GM03348 (cell line): ENCODE measurements at regions not wholly inside any gene's neighbourhood (a gene's known extent, or its start where the extent isn't known, plus 50 kb on each side); places are given as distances from the start of the nearest gene placed in this dataset.

ENCODE experiments used
- DNase-seq: peaks from one replicate; pipeline ENCODE4 v3.0.0; 2012; ENCODE audit warnings: low spot score

GRCh38 chr3:102151935-102152334, 282.9 kb upstream of the ZPLD1 start:
- no peak for DNase-seq

- peak; percentile 46 for DNase-seq
Observed at GRCh38 chr3:102156426-102156825, 278.4 kb upstream of the ZPLD1 start.

- DNase-seq: no peak
Observed at GRCh38 chr3:102158080-102158740, 276.6 kb upstream of the ZPLD1 start.

GRCh38 chr3:102159810-102160451, 274.9 kb upstream of the ZPLD1 start:
- DNase-seq: no peak

- no peak for DNase-seq
Observed at GRCh38 chr3:102161384-102162006, 273.3 kb upstream of the ZPLD1 start.

- no peak for DNase-seq
Observed at GRCh38 chr3:102162251-102162650, 272.6 kb upstream of the ZPLD1 start.

- DNase-seq: peak; percentile 28
Observed at GRCh38 chr3:102163039-102163817, 271.6 kb upstream of the ZPLD1 start.

- no peak for DNase-seq
Observed at GRCh38 chr3:102163818-102164154, 271.0 kb upstream of the ZPLD1 start.

GRCh38 chr3:102165367-102165766, 269.4 kb upstream of the ZPLD1 start:
- peak; percentile 45 for DNase-seq

- no peak for DNase-seq
Observed at GRCh38 chr3:102169915-102170479, 264.8 kb upstream of the ZPLD1 start.

- no peak for DNase-seq
Observed at GRCh38 chr3:102170545-102170944, 264.3 kb upstream of the ZPLD1 start.

- no peak for DNase-seq
Observed at GRCh38 chr3:102174312-102174712, 260.5 kb upstream of the ZPLD1 start.

- DNase-seq: no peak
Observed at GRCh38 chr3:102174832-102175374, 259.9 kb upstream of the ZPLD1 start.

GRCh38 chr3:102176333-102177050, 258.3 kb upstream of the ZPLD1 start:
- no peak for DNase-seq

GRCh38 chr3:102177075-102177755, 257.6 kb upstream of the ZPLD1 start:
- no peak for DNase-seq

GRCh38 chr3:102178817-102179216, 256.0 kb upstream of the ZPLD1 start:
- no peak for DNase-seq

GRCh38 chr3:102179326-102180177, 255.3 kb upstream of the ZPLD1 start:
- DNase-seq: no peak

GRCh38 chr3:102180280-102180931, 254.4 kb upstream of the ZPLD1 start:
- DNase-seq: peak; percentile 68

GRCh38 chr3:102181175-102181920, 253.5 kb upstream of the ZPLD1 start:
- peak; percentile 58 for DNase-seq
